ENCODE measurements at regions not wholly inside any gene's neighbourhood (a gene's known extent, or its start where the extent isn't known, plus 50 kb on each side); places are given as distances from the start of the nearest gene placed in this dataset.

DNA sequence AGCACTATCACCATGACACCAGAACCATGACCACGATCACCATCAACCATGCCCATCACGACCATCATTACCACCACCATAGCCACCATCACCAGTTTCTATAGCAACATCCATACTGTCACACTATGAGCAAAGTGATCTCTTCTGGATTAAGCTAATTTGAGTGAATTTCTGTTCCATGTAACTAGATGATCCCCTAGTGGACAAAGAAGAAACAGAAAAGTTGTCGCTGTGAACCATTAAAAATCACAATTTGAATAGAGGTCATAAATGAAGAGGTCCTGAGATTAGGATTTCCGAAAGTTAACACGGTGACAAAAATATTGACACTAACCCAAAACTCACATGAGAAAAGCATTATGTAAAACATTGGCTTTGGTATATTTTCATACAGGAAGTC is 77.6 kb downstream of the CLRN3 start:
- no peak for DNase-seq
- no peak overlapping the region for H3K4me3 ChIP-seq
- H3K36me3 ChIP-seq = no peaks in the 10 kb centered on the region
- intact Hi-C loops (cut with DNase I) = loop anchor here in 1 of 10 donors (10.0 kb wide), 1 partner anchor 100 kb away; no protein-coding TSS in a partner anchor
- no peaks in the 10 kb centered on the region for H3K9me3 ChIP-seq
- no peaks in the 10 kb centered on the region for H3K4me1 ChIP-seq
- ATAC-seq = no peak
- H3K27me3 ChIP-seq = peaks cover 0 to 7% (median 0%) of the 10 kb centered on the region in 9 donors
- 70 to 83% (median 79%) methylated on average over 5 of the region's 5 CpGs for WGBS, 4 donors
- H3K27ac ChIP-seq = no peak overlapping the region
- no peak for TF ChIP-seq POLR2A (IDR thresholded peaks at IDR 0.05)
- TF ChIP-seq, protein P1, sequence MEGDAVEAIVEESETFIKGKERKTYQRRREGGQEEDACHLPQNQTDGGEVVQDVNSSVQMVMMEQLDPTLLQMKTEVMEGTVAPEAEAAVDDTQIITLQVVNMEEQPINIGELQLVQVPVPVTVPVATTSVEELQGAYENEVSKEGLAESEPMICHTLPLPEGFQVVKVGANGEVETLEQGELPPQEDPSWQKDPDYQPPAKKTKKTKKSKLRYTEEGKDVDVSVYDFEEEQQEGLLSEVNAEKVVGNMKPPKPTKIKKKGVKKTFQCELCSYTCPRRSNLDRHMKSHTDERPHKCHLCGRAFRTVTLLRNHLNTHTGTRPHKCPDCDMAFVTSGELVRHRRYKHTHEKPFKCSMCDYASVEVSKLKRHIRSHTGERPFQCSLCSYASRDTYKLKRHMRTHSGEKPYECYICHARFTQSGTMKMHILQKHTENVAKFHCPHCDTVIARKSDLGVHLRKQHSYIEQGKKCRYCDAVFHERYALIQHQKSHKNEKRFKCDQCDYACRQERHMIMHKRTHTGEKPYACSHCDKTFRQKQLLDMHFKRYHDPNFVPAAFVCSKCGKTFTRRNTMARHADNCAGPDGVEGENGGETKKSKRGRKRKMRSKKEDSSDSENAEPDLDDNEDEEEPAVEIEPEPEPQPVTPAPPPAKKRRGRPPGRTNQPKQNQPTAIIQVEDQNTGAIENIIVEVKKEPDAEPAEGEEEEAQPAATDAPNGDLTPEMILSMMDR (IDR thresholded peaks at IDR 0.05) = peak in 5 of 12 donors; percentile 12 to 42 (median 27)

DNA sequence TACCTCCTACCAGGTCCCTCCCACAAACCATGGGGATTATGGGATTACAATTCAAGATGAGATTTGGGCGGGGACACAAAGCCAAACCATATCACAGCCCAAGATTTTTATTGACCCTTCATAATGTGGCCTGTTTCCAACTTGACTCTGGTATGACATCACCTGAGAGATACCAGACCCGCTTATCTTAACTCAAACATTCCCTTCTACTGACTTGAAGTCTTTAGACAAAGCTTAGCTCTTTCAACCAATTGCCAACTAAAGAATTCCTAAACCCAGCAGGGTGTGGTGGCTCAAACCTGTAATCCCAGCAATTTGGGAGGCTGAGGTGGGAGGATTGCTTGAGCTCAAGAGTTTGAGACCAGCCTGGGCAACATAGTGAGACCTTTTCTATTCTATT is 67.9 kb downstream of the CLRN3 start:
- H3K27me3 ChIP-seq = no peaks in the 10 kb centered on the region
- H3K9me3 ChIP-seq = peaks cover 0 to 17% (median 5%) of the 10 kb centered on the region in 12 donors
- H3K36me3 ChIP-seq = no peaks in the 10 kb centered on the region
- TF ChIP-seq, protein P1 (IDR thresholded peaks at IDR 0.05) = no peak
- no peak for TF ChIP-seq POLR2A (IDR thresholded peaks at IDR 0.05)
- peaks cover 0 to 2% (median 0%) of the 10 kb centered on the region in 12 donors for H3K4me1 ChIP-seq
- intact Hi-C loops (cut with DNase I) = loop anchor here in 1 of 10 donors (10.0 kb wide), 1 partner anchor 1180 kb away; no protein-coding TSS in a partner anchor
- no peak overlapping the region for H3K4me3 ChIP-seq
- 85 to 91% (median 86%) methylated on average over 2 of the region's 2 CpGs for WGBS, 4 donors
- ATAC-seq (no peak), DNase-seq (no peak)
- H3K27ac ChIP-seq = no peak overlapping the region

DNA sequence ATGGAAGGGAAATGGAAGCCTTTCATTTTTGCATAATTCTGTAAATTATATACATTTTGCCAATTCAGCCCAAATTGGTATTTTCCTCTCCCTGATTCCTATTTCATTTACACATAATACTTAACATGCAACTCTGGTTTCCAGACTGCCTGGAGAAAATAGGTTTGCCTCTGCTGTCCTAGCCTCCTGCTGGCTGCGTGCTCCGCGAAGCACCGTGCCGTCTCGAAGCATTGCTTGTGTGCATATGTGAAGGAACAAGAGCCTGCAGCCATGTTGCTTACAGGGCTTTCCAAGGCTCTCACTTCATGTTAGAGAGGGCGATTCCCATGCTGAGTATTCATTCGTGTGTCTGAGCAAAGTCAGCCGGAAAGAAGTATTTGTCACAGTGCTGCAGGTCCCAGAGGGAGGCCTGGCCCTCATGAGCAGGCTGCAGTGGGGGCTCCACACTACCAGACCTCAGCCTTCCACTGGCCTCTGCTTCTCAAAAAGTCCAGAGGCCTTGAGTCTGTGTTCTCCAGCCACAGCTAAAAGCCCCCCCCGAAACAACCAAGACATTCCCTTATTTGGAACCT is 66.5 kb downstream of the CLRN3 start:
- TF ChIP-seq, protein P1 (IDR thresholded peaks at IDR 0.05) = no peak
- no peak for TF ChIP-seq POLR2A (IDR thresholded peaks at IDR 0.05)
- peaks cover 0 to 2% (median 0%) of the 10 kb centered on the region in 12 donors for H3K4me1 ChIP-seq
- DNase-seq (no peak), ATAC-seq (no peak)
- no peaks in the 10 kb centered on the region for H3K36me3 ChIP-seq
- WGBS, 4 donors = 75 to 83% (median 77%) methylated on average over 10 of the region's 10 CpGs
- no peak overlapping the region for H3K27ac ChIP-seq
- intact Hi-C loops (cut with DNase I) = loop anchor here in 1 of 10 donors (10.0 kb wide), 1 partner anchor 1181 kb away; no protein-coding TSS in a partner anchor
- peaks cover 0 to 16% (median 5%) of the 10 kb centered on the region in 12 donors for H3K9me3 ChIP-seq
- no peak overlapping the region for H3K4me3 ChIP-seq
- H3K27me3 ChIP-seq = no peaks in the 10 kb centered on the region

DNA sequence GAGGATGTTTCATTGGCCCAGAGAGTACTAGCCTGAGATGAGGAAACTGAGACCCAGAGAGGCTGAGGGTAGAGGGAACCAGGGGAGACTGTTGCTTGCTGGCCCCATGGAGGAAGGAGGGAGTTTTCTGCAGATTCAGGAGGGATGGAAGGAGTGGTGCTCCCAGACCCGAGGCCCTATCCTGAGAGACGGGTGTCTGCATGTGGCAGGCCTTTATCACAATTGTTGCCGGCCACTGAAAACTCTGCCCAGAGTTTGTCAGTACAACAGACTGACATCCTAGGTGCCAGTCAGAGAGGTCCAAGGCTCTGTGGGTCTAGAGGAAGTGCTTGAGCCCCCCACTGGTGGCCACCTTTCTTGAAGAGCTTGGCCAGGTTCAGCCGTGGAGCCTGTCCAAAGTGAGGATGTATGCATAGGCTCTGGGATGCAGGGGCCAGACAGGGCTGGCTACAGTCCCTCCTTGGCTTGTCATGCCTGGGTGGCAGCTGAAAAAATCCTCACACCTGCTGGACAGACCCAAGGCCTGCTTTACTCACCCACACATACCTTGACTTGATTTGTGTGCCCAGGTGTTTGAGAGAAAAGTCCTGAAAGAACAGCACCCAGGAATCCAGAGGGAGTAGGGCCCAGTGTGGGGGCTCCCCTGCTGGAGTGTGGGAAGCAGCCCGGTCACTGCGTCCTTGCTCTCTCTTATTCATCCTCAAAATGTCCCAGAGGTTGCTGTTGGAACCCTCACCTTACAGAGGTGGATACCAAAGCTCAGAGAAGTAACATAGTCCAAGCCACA is 65.2 kb downstream of the CLRN3 start:
- Histone ChIP-seq H3K27me3 (no peaks in the 10 kb centered on the region), H3K36me3 (no peaks in the 10 kb centered on the region), H3K4me3 (no peak overlapping the region), H3K9me3 (peaks cover 0 to 7% (median 2%) of the 10 kb centered on the region in 12 donors), H3K27ac (no peak overlapping the region), H3K4me1 (peaks cover 0 to 2% (median 0%) of the 10 kb centered on the region in 12 donors)
- ATAC-seq (peak in 1 of 4 donors; percentile 15), DNase-seq (no peak)
- 65 to 75% (median 69%) methylated on average over 5 to 6 of the region's 6 CpGs for WGBS, 4 donors
- TF ChIP-seq, protein P1 (IDR thresholded peaks at IDR 0.05) = no peak
- TF ChIP-seq POLR2A (IDR thresholded peaks at IDR 0.05) = no peak
- intact Hi-C loops (cut with DNase I) = loop anchor here in 1 of 10 donors (10.0 kb wide), 1 partner anchor 1183 kb away; no protein-coding TSS in a partner anchor
